ENCODE measurements at regions not wholly inside any gene's neighbourhood (a gene's known extent, or its start where the extent isn't known, plus 50 kb on each side); places are given as distances from the start of the nearest gene placed in this dataset.

- Mint-ChIP-seq H3K27ac (no peak overlapping the region), H3K4me1 (ENCODE audit: low read depth) (peaks cover 18% of the 10 kb centered on the region), H3K36me3 (no peaks in the 10 kb centered on the region), H3K27me3 (peaks cover 6% of the 10 kb centered on the region), H3K9me3 (ENCODE audit: low read depth) (no peaks in the 10 kb centered on the region), H3K4me3 (no peak overlapping the region)
These were observed 71.5 kb upstream of the NKD1 start for GRCh38 chr16:50476486-50477255.

- no peak overlapping the region for H3K27ac Mint-ChIP-seq
- H3K27me3 Mint-ChIP-seq: peaks cover 7% of the 10 kb centered on the region
- no peaks in the 10 kb centered on the region for H3K9me3 Mint-ChIP-seq (ENCODE audit: low read depth)
- peaks cover 18% of the 10 kb centered on the region for H3K4me1 Mint-ChIP-seq (ENCODE audit: low read depth)
- H3K36me3 Mint-ChIP-seq: no peaks in the 10 kb centered on the region
- no peak overlapping the region for H3K4me3 Mint-ChIP-seq
These were observed 73.0 kb upstream of the NKD1 start for GRCh38 chr16:50475170-50475569.

- no peaks in the 10 kb centered on the region for H3K9me3 Mint-ChIP-seq (ENCODE audit: low read depth)
- peaks cover 18% of the 10 kb centered on the region for H3K4me1 Mint-ChIP-seq (ENCODE audit: low read depth)
- H3K27ac Mint-ChIP-seq: peak overlapping the region; percentile 78
- H3K27me3 Mint-ChIP-seq: peaks cover 7% of the 10 kb centered on the region
- H3K4me3 Mint-ChIP-seq: no peak overlapping the region
- H3K36me3 Mint-ChIP-seq: no peaks in the 10 kb centered on the region
These were observed 74.1 kb upstream of the NKD1 start for GRCh38 chr16:50474138-50474537.

GRCh38 chr16:50473356-50473945 lies 74.7 kb upstream of the NKD1 start:
- Mint-ChIP-seq H3K27ac (peak overlapping the region; percentile 78), H3K36me3 (no peaks in the 10 kb centered on the region), H3K4me3 (no peak overlapping the region), H3K9me3 (ENCODE audit: low read depth) (no peaks in the 10 kb centered on the region), H3K4me1 (ENCODE audit: low read depth) (peaks cover 22% of the 10 kb centered on the region), H3K27me3 (peaks cover 7% of the 10 kb centered on the region)

- no peaks in the 10 kb centered on the region for H3K9me3 Mint-ChIP-seq (ENCODE audit: low read depth)
- H3K27ac Mint-ChIP-seq: no peak overlapping the region
- H3K36me3 Mint-ChIP-seq: no peaks in the 10 kb centered on the region
- peaks cover 26% of the 10 kb centered on the region for H3K4me1 Mint-ChIP-seq (ENCODE audit: low read depth)
- no peak overlapping the region for H3K4me3 Mint-ChIP-seq
- peaks cover 9% of the 10 kb centered on the region for H3K27me3 Mint-ChIP-seq
These were observed 75.7 kb upstream of the NKD1 start for GRCh38 chr16:50472472-50472871.

- no peaks in the 10 kb centered on the region for H3K9me3 Mint-ChIP-seq (ENCODE audit: low read depth)
- H3K36me3 Mint-ChIP-seq: no peaks in the 10 kb centered on the region
- H3K27ac Mint-ChIP-seq: no peak overlapping the region
- H3K27me3 Mint-ChIP-seq: peaks cover 10% of the 10 kb centered on the region
- H3K4me3 Mint-ChIP-seq: no peak overlapping the region
- peaks cover 29% of the 10 kb centered on the region for H3K4me1 Mint-ChIP-seq (ENCODE audit: low read depth)
These were observed 77.5 kb upstream of the NKD1 start for GRCh38 chr16:50470687-50471086.

- Mint-ChIP-seq H3K27ac (no peak overlapping the region), H3K27me3 (peaks cover 10% of the 10 kb centered on the region), H3K4me3 (no peak overlapping the region)
These were observed 78.4 kb upstream of the NKD1 start for GRCh38 chr16:50469744-50470321.

GRCh38 chr16:50469121-50469743 lies 79.0 kb upstream of the NKD1 start:
- Mint-ChIP-seq H3K4me1 (ENCODE audit: low read depth) (peaks cover 25% of the 10 kb centered on the region), H3K9me3 (ENCODE audit: low read depth) (no peaks in the 10 kb centered on the region), H3K36me3 (no peaks in the 10 kb centered on the region), H3K27me3 (peaks cover 10% of the 10 kb centered on the region), H3K27ac (no peak overlapping the region), H3K4me3 (peak overlapping the region; percentile 76)

More at GRCh38 chr16:50469744-50470321, 78.4 kb upstream of the NKD1 start:
- peaks cover 29% of the 10 kb centered on the region for H3K4me1 Mint-ChIP-seq (ENCODE audit: low read depth)
- no peaks in the 10 kb centered on the region for H3K36me3 Mint-ChIP-seq
- no peaks in the 10 kb centered on the region for H3K9me3 Mint-ChIP-seq (ENCODE audit: low read depth)

- Mint-ChIP-seq H3K36me3 (no peaks in the 10 kb centered on the region), H3K27ac (no peak overlapping the region), H3K4me1 (ENCODE audit: low read depth) (peaks cover 20% of the 10 kb centered on the region), H3K4me3 (peak overlapping the region; percentile 76), H3K9me3 (ENCODE audit: low read depth) (no peaks in the 10 kb centered on the region), H3K27me3 (peaks cover 11% of the 10 kb centered on the region)
These were observed 79.5 kb upstream of the NKD1 start for GRCh38 chr16:50468749-50469078.

GRCh38 chr16:50467943-50468748 lies 80.0 kb upstream of the NKD1 start:
- Mint-ChIP-seq H3K9me3 (ENCODE audit: low read depth) (no peaks in the 10 kb centered on the region), H3K27ac (no peak overlapping the region), H3K27me3 (peaks cover 11% of the 10 kb centered on the region), H3K4me3 (peak overlapping the region; percentile 78), H3K36me3 (no peaks in the 10 kb centered on the region), H3K4me1 (ENCODE audit: low read depth) (peaks cover 14% of the 10 kb centered on the region)

- no peaks in the 10 kb centered on the region for H3K36me3 Mint-ChIP-seq
- peaks cover 10% of the 10 kb centered on the region for H3K27me3 Mint-ChIP-seq
- peak overlapping the region; percentile 78 for H3K4me3 Mint-ChIP-seq
- peaks cover 11% of the 10 kb centered on the region for H3K4me1 Mint-ChIP-seq (ENCODE audit: low read depth)
- H3K9me3 Mint-ChIP-seq (ENCODE audit: low read depth): no peaks in the 10 kb centered on the region
- H3K27ac Mint-ChIP-seq: no peak overlapping the region
These were observed 80.6 kb upstream of the NKD1 start for GRCh38 chr16:50467559-50467942.

- H3K4me3 Mint-ChIP-seq: no peak overlapping the region
- H3K36me3 Mint-ChIP-seq: no peaks in the 10 kb centered on the region
- no peaks in the 10 kb centered on the region for H3K9me3 Mint-ChIP-seq (ENCODE audit: low read depth)
- peaks cover 11% of the 10 kb centered on the region for H3K4me1 Mint-ChIP-seq (ENCODE audit: low read depth)
- no peak overlapping the region for H3K27ac Mint-ChIP-seq
- peaks cover 10% of the 10 kb centered on the region for H3K27me3 Mint-ChIP-seq
These were observed 82.0 kb upstream of the NKD1 start for GRCh38 chr16:50466170-50466569.

- Mint-ChIP-seq H3K9me3 (ENCODE audit: low read depth) (no peaks in the 10 kb centered on the region), H3K36me3 (no peaks in the 10 kb centered on the region), H3K27me3 (peaks cover 6% of the 10 kb centered on the region), H3K27ac (no peak overlapping the region), H3K4me3 (no peak overlapping the region), H3K4me1 (ENCODE audit: low read depth) (peaks cover 11% of the 10 kb centered on the region)
These were observed 83.6 kb upstream of the NKD1 start for GRCh38 chr16:50464325-50465290.
